ENCODE measurements at regions not wholly inside any gene's neighbourhood (a gene's known extent, or its start where the extent isn't known, plus 50 kb on each side); places are given as distances from the start of the nearest gene placed in this dataset.

DNA sequence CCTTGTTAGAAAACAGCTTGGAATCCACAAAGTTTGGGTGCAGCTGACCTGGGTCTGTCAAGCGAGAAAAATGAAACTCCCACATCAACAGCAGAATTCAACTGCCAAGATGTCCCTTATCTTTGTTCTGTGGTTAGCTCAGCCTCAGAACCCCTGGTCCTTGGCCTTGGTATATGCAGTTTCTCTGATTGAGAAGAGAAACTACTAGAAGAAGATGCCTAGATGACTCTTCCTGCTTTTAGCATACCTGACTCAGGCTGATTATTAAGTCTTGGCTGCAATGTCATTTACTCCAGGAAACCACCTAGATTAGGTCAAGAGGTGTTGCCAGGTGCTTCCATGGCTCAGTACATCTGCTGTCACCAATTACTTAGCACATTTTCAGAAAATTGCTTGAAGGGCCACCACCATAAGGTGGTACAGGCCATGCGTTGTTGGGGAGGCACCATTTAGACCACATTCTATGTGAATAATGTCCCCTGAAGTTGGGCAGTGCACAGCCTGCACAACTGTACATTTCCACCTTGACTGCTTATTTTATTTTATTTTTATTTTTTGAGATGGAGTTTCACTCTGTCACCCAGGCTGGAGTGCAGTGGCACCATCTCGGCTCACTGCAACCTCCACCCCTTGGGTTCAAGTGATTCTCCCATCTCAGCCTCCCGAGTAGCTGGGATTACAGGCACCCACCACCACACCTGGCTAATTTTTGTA is 59.4 kb upstream of the ZNF438 start:
- no peak overlapping the region for H3K4me3 ChIP-seq (ENCODE audit: low read depth, low read length)
- no peak for TF ChIP-seq MYC (IDR thresholded peaks at IDR 0.05; ENCODE audit: low read depth, low read length)
- TF ChIP-seq, protein P1, sequence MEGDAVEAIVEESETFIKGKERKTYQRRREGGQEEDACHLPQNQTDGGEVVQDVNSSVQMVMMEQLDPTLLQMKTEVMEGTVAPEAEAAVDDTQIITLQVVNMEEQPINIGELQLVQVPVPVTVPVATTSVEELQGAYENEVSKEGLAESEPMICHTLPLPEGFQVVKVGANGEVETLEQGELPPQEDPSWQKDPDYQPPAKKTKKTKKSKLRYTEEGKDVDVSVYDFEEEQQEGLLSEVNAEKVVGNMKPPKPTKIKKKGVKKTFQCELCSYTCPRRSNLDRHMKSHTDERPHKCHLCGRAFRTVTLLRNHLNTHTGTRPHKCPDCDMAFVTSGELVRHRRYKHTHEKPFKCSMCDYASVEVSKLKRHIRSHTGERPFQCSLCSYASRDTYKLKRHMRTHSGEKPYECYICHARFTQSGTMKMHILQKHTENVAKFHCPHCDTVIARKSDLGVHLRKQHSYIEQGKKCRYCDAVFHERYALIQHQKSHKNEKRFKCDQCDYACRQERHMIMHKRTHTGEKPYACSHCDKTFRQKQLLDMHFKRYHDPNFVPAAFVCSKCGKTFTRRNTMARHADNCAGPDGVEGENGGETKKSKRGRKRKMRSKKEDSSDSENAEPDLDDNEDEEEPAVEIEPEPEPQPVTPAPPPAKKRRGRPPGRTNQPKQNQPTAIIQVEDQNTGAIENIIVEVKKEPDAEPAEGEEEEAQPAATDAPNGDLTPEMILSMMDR (IDR thresholded peaks at IDR 0.05; ENCODE audit: low read depth, low read length) = no peak
- TF ChIP-seq, protein P2, sequence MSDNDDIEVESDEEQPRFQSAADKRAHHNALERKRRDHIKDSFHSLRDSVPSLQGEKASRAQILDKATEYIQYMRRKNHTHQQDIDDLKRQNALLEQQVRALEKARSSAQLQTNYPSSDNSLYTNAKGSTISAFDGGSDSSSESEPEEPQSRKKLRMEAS (IDR thresholded peaks at IDR 0.05; ENCODE audit: low read depth, low read length) = no peak
- no peak for TF ChIP-seq POLR2A (IDR thresholded peaks at IDR 0.05; ENCODE audit: extremely low read depth, insufficient read length)
- DNase-seq (ENCODE audit: low read depth) = no peak

DNA sequence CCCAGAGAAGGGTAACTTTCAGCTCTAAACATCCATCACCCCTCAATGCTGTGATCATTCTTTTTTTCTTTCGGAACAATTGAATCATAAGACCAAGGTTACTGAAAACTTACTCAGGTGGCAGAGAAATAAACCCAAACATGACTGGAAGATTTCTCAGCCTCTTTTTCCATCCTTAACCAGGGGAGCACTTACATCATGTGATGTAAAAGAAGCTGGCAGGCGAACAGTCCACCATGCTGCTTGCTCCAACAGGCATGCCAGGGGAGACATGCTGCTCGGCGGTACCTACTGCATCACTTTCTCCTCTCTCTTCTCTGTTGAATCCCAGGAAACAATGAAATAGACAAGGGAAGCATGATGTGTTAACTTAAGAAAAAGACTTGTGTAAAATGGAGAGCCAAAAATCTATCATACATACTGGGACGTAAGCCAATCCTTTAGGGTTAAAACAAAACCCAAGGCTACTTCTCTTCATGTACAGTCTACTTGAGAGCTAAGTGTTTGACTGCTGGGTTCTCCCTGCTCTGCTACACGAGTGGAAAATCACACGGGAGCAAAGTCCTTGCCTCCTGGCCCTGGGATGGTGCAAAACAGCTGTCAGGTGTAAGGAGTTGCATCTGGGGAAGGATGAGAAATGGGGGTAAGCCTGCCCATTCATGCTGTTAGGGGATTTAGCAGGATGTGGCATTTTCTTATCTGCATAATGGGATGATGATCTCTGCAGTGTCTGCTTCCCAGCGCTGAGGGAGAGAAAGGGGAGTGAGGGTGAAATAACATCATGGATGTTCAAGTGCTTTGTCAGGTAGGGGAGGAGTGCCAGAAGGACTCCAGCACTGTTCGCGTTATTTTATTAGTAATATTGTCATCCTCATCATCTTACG is 64.3 kb upstream of the ZNF438 start:
- no peak for DNase-seq (ENCODE audit: low read depth)
- TF ChIP-seq POLR2A (IDR thresholded peaks at IDR 0.05; ENCODE audit: extremely low read depth, insufficient read length) (no peak), MYC (IDR thresholded peaks at IDR 0.05; ENCODE audit: low read depth, low read length) (no peak)
- TF ChIP-seq, protein P1 (IDR thresholded peaks at IDR 0.05; ENCODE audit: low read depth, low read length) = no peak
- TF ChIP-seq, protein P2 (IDR thresholded peaks at IDR 0.05; ENCODE audit: low read depth, low read length) = no peak

DNA sequence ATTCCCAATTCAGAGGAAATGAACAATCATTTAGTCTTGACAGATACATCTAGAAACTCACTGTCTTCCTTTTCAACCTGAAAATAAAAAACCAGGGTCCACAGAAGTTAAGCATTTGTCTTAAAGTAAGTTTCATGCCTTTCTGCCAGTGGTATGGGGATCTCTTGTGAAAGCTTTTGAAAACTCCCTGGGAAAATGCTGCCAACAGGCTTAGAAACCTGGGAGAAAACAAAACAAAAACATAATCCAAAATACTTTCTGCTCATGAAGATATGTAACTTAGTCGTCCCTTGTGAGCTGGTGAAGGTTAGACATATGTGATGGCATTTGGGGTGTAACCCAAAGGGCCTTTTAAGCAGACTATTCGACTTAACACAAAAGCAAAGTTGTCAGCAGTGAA is 66.4 kb upstream of the ZNF438 start:
- no peak overlapping the region for H3K4me3 ChIP-seq (ENCODE audit: low read depth, low read length)
- TF ChIP-seq POLR2A (IDR thresholded peaks at IDR 0.05; ENCODE audit: extremely low read depth, insufficient read length) = no peak
- TF ChIP-seq MYC (IDR thresholded peaks at IDR 0.05; ENCODE audit: low read depth, low read length) = no peak
- TF ChIP-seq, protein P1 (IDR thresholded peaks at IDR 0.05; ENCODE audit: low read depth, low read length) = no peak
- TF ChIP-seq, protein P2 (IDR thresholded peaks at IDR 0.05; ENCODE audit: low read depth, low read length) = no peak
- no peak for DNase-seq (ENCODE audit: low read depth)

More for the DNA sequence above, 64.3 kb upstream of the ZNF438 start:
- no peak overlapping the region for H3K4me3 ChIP-seq (ENCODE audit: low read depth, low read length)

DNA sequence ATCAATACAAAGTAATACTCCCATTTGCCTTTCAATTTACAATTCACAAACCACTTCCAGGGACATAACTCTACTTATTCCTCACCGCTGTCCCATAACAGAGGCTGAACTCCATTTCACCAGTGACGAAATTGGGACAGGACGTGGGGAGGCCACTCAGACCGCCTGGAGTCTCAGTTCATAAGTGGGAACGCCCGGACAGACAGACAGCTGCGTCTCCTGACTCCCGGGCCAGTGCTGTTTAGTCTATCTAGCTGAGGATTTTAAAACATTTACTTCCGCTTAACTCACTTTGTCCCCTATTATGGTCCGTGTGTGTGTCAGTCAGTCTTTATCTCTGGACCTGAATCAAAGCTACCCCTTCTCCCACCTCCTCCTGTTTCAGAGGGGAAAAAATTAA is 67.4 kb upstream of the ZNF438 start:
- TF ChIP-seq MYC (IDR thresholded peaks at IDR 0.05; ENCODE audit: low read depth, low read length) = no peak
- TF ChIP-seq, protein P1 (IDR thresholded peaks at IDR 0.05; ENCODE audit: low read depth, low read length) = no peak
- TF ChIP-seq POLR2A (IDR thresholded peaks at IDR 0.05; ENCODE audit: extremely low read depth, insufficient read length) = no peak
- TF ChIP-seq, protein P2 (IDR thresholded peaks at IDR 0.05; ENCODE audit: low read depth, low read length) = no peak
- H3K4me3 ChIP-seq (ENCODE audit: low read depth, low read length) = no peak overlapping the region
- no peak for DNase-seq (ENCODE audit: low read depth)

DNA sequence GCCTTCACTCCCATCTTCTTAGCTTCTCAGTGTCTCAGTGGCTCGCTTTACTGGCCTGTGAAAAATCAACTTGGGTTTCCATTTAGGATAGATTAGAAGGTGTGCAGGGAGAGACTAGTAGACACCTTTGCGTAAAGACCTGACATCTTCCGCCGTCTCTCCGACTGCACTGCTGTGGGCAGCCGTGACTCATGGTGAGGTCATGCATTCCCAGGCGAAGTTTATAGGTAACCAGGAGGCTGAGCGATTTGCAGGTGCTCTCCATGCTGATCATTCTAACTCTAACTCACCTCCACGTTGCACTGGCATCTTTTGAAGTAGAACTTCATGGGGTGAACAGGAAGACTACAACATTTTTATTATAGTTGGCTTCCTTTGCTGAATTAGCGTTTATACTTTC is 68.0 kb upstream of the ZNF438 start:
- DNase-seq (ENCODE audit: low read depth) = no peak
- no peak overlapping the region for H3K4me3 ChIP-seq (ENCODE audit: low read depth, low read length)
- TF ChIP-seq, protein P2 (IDR thresholded peaks at IDR 0.05; ENCODE audit: low read depth, low read length) = no peak
- TF ChIP-seq MYC (IDR thresholded peaks at IDR 0.05; ENCODE audit: low read depth, low read length) = no peak
- no peak for TF ChIP-seq POLR2A (IDR thresholded peaks at IDR 0.05; ENCODE audit: extremely low read depth, insufficient read length)
- TF ChIP-seq, protein P1 (IDR thresholded peaks at IDR 0.05; ENCODE audit: low read depth, low read length) = no peak

Measured in NB4 (cell line).